ENCODE measurements at regions not wholly inside any gene's neighbourhood (a gene's known extent, or its start where the extent isn't known, plus 50 kb on each side); places are given as distances from the start of the nearest gene placed in this dataset.
"Not testable (repeated sequence)": the region's sequence is repeated elsewhere in the genome, so short reads cannot be mapped to it uniquely, and the experiment has no call there.

DNA sequence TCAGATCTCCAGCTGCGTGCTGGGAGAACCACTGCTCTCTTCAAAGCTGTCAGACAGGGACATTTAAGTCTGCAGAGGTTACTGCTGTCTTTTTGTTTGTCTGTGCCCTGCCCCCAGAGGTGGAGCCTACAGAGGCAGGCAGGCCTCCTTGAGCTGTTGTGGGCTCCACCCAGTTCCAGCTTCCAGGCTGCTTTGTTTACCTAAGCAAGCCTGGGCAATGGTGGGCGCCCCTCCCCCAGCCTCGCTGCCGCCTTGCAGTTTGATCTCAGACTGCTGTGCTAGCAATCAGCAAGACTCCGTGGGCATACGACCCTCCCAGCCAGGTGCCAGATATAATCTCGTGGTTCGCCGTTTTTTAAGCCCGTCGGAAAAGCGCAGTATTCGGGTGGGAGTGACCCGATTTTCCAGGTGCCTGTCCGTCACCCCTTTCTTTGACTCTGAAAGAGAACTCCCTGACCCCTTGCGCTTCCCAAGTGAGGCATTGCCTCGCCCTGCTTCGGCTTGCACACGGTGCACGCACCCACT, 288.2 kb downstream of the RASEF start:
- TF ChIP-seq, protein P1, sequence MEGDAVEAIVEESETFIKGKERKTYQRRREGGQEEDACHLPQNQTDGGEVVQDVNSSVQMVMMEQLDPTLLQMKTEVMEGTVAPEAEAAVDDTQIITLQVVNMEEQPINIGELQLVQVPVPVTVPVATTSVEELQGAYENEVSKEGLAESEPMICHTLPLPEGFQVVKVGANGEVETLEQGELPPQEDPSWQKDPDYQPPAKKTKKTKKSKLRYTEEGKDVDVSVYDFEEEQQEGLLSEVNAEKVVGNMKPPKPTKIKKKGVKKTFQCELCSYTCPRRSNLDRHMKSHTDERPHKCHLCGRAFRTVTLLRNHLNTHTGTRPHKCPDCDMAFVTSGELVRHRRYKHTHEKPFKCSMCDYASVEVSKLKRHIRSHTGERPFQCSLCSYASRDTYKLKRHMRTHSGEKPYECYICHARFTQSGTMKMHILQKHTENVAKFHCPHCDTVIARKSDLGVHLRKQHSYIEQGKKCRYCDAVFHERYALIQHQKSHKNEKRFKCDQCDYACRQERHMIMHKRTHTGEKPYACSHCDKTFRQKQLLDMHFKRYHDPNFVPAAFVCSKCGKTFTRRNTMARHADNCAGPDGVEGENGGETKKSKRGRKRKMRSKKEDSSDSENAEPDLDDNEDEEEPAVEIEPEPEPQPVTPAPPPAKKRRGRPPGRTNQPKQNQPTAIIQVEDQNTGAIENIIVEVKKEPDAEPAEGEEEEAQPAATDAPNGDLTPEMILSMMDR (IDR thresholded peaks at IDR 0.05) = not testable (repeated sequence)
- not testable (repeated sequence) for TF ChIP-seq EZH2, EZH2phosphoT487 (IDR thresholded peaks at IDR 0.05)
